SK-N-SH (cell line): ENCODE measurements at regions not wholly inside any gene's neighbourhood (a gene's known extent, or its start where the extent isn't known, plus 50 kb on each side); places are given as distances from the start of the nearest gene placed in this dataset.

Source experiments
- CTCF ChIP-seq: fragments of 200-600 bp; sonication (generic); IDR thresholded peaks from 2 replicates; pipeline ENCODE4 v1.6.1; 2017; ENCODE audit warnings: antibody characterized with exemption, mild to moderate bottlenecking, moderate library complexity
- EP300 ChIP-seq, 2 experiments: IDR thresholded peaks; 2 replicates each; pipeline versions ENCODE4 v1.4.0 to v1.6.1; 2012; ENCODE audit warnings: borderline replicate concordance in 1 of 2, low read depth in 1 of 2, low read length in 1 of 2
- EZH2phosphoT487 ChIP-seq: fragments of 200-600 bp; sonication (generic); IDR thresholded peaks from 2 replicates; pipeline ENCODE4 v1.6.1; 2017; ENCODE audit warnings: low read depth, mixed run types, mild to moderate bottlenecking, antibody characterized with exemption, moderate library complexity, borderline replicate concordance
- FOSL2 ChIP-seq: IDR thresholded peaks from 2 replicates; pipeline ENCODE4 v1.4.0; 2012; ENCODE audit warnings: low read depth, mild to moderate bottlenecking, moderate library complexity, borderline replicate concordance
- IRF3 ChIP-seq: fragments of 150-350 bp; IDR thresholded peaks from 2 replicates; pipeline ENCODE4 v1.6.1; 2016; ENCODE audit warnings: mild to moderate bottlenecking, low read depth, low read length
- JUND ChIP-seq: IDR thresholded peaks from 2 replicates; pipeline ENCODE4 v1.4.0; 2012
- MEF2A ChIP-seq: IDR thresholded peaks from 2 replicates; pipeline ENCODE4 v1.4.0; 2012; ENCODE audit warnings: low read depth, borderline replicate concordance
- POLR2AphosphoS5 ChIP-seq: IDR thresholded peaks from 2 replicates; pipeline ENCODE4 v1.6.1; 2012; ENCODE audit warnings: low read depth, low read length
- RAD21 ChIP-seq: IDR thresholded peaks from 2 replicates; pipeline ENCODE4 v1.6.1; 2012; ENCODE audit warnings: mild to moderate bottlenecking, low read length
- RCOR1 ChIP-seq: fragments of 150-350 bp; IDR thresholded peaks from 2 replicates; pipeline ENCODE4 v1.6.1; 2017; ENCODE audit warnings: antibody characterized with exemption, low read length
- TAF1 ChIP-seq: IDR thresholded peaks from 2 replicates; pipeline ENCODE4 v1.6.1; 2012; ENCODE audit warnings: low read depth, mild to moderate bottlenecking, low read length, moderate library complexity, borderline replicate concordance
- YY1 ChIP-seq: IDR thresholded peaks from 2 replicates; pipeline ENCODE4 v1.4.0; 2012; ENCODE audit warnings: low read depth, mild to moderate bottlenecking
- TF ChIP-seq, protein P1 (sequence below): IDR thresholded peaks from 2 replicates; pipeline ENCODE4 v1.6.1; 2012; ENCODE audit warnings: mild to moderate bottlenecking, low read depth, low read length, moderate library complexity
- TF ChIP-seq, protein P2 (sequence below): IDR thresholded peaks from 2 replicates; pipeline ENCODE4; 2012

- TF ChIP-seq CTCF (no peak), FOSL2 (no peak), IRF3 (no peak), TAF1 (no peak), RAD21 (no peak), EZH2phosphoT487 (no peak), MEF2A (no peak), JUND (no peak), YY1 (no peak), EP300 (IDR thresholded peaks at IDR 0.05; ENCODE audit: borderline replicate concordance in 1 of 2, low read depth in 1 of 2, low read length in 1 of 2) (no peak), POLR2AphosphoS5 (no peak), RCOR1 (no peak)
- TF ChIP-seq, protein P1, sequence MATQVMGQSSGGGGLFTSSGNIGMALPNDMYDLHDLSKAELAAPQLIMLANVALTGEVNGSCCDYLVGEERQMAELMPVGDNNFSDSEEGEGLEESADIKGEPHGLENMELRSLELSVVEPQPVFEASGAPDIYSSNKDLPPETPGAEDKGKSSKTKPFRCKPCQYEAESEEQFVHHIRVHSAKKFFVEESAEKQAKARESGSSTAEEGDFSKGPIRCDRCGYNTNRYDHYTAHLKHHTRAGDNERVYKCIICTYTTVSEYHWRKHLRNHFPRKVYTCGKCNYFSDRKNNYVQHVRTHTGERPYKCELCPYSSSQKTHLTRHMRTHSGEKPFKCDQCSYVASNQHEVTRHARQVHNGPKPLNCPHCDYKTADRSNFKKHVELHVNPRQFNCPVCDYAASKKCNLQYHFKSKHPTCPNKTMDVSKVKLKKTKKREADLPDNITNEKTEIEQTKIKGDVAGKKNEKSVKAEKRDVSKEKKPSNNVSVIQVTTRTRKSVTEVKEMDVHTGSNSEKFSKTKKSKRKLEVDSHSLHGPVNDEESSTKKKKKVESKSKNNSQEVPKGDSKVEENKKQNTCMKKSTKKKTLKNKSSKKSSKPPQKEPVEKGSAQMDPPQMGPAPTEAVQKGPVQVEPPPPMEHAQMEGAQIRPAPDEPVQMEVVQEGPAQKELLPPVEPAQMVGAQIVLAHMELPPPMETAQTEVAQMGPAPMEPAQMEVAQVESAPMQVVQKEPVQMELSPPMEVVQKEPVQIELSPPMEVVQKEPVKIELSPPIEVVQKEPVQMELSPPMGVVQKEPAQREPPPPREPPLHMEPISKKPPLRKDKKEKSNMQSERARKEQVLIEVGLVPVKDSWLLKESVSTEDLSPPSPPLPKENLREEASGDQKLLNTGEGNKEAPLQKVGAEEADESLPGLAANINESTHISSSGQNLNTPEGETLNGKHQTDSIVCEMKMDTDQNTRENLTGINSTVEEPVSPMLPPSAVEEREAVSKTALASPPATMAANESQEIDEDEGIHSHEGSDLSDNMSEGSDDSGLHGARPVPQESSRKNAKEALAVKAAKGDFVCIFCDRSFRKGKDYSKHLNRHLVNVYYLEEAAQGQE: no peak
- TF ChIP-seq, protein P2, sequence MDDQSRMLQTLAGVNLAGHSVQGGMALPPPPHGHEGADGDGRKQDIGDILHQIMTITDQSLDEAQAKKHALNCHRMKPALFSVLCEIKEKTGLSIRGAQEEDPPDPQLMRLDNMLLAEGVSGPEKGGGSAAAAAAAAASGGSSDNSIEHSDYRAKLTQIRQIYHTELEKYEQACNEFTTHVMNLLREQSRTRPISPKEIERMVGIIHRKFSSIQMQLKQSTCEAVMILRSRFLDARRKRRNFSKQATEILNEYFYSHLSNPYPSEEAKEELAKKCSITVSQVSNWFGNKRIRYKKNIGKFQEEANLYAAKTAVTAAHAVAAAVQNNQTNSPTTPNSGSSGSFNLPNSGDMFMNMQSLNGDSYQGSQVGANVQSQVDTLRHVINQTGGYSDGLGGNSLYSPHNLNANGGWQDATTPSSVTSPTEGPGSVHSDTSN: no peak
Observed at GRCh38 chr4:24245491-24245820, 338.9 kb downstream of the DHX15 start.
